ENCODE measurements at regions not wholly inside any gene's neighbourhood (a gene's known extent, or its start where the extent isn't known, plus 50 kb on each side); places are given as distances from the start of the nearest gene placed in this dataset.

- Mint-ChIP-seq H3K9me3 (peaks cover 2 to 15% (median 12%) of the 10 kb centered on the region in 7 donors), H3K4me3 (no peak overlapping the region), H3K27ac (no peak overlapping the region), H3K27me3 (ENCODE audit: low read depth in 3 of 3) (peaks cover 0 to 1% (median 0%) of the 10 kb centered on the region in 3 donors), H3K4me1 (no peaks in the 10 kb centered on the region), H3K36me3 (no peaks in the 10 kb centered on the region)
- no peak overlapping the region for H3K9ac ChIP-seq (ENCODE audit: insufficient read depth, low read length, poor library complexity, severe bottlenecking)
- H2AFZ ChIP-seq (ENCODE audit: insufficient read depth, low read depth, low read length, poor library complexity, severe bottlenecking), result no peak overlapping the region
- H4K20me1 ChIP-seq (ENCODE audit: insufficient read depth, low read length), result no peaks in the 10 kb centered on the region
- intact Hi-C loops (cut with micrococcal nuclease), result no loop called here
- H3K36me3 ChIP-seq (replicated peaks in 1 of 2; ENCODE audit: control insufficient read depth in 1 of 2, insufficient read depth in 2 of 2, low read length in 2 of 2), result no peaks in the 10 kb centered on the region
- no peaks in the 10 kb centered on the region for H3K4me1 ChIP-seq (ENCODE audit: control insufficient read depth in 1 of 2, insufficient read depth in 2 of 2, low read length in 2 of 2)
- H3K4me3 ChIP-seq (replicated peaks in 1 of 3; ENCODE audit: low read depth in 2 of 3, low read length in 3 of 3), result no peak overlapping the region
- TF ChIP-seq CTCF (IDR thresholded peaks at IDR 0.05), result no peak
- DNase-seq, result no peak
- no peak overlapping the region for H3K4me2 ChIP-seq (replicated peaks; ENCODE audit: extremely low read depth, low read length, poor library complexity, severe bottlenecking)
- no CpG with 5 or more reads among the region's 2 CpGs for WGBS (ENCODE audit: insufficient coverage)
- no peaks in the 10 kb centered on the region for H3K79me2 ChIP-seq (ENCODE audit: insufficient read depth, low read length)
- H3K27ac ChIP-seq (ENCODE audit: low read depth in 1 of 2, low read length in 2 of 2), result no peak overlapping the region
- no peaks in the 10 kb centered on the region for H3K27me3 ChIP-seq (ENCODE audit: control insufficient read depth in 2 of 2, insufficient read depth in 2 of 2, low read length in 2 of 2)
- peaks cover 0 to 4% of the 10 kb centered on the region in 2 donors for H3K9me3 ChIP-seq (replicated peaks in 1 of 2; ENCODE audit: control insufficient read depth in 1 of 2, insufficient read depth in 1 of 2, low read length in 2 of 2)
Measured at GRCh38 chr2:168404764-168405163, 51.3 kb upstream of the CERS6 start.
